ENCODE measurements at regions not wholly inside any gene's neighbourhood (a gene's known extent, or its start where the extent isn't known, plus 50 kb on each side); places are given as distances from the start of the nearest gene placed in this dataset.

GRCh38 chr15:85889956-85890619 is 95.4 kb upstream of the KLHL25 start:
- DNase-seq = no peak

DNA sequence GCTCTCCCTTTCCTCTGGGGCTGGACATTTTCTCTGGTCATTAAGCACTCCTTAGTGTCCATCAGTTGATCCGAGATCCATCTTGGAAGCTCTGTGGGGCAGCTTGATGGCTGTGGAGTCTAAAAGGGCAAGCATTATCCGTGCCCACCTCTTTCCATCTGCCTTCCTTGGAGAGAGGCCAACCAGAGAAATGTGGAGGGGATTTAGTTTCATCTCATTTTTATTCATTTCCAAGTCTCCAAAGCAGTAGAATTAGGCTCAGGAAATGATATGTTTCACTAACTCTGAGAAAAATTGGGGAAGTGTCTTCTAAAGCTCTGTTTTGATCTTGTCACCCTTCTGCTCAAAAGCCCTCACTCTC is 95.9 kb upstream of the KLHL25 start:
- no peak for DNase-seq

GRCh38 chr15:85891470-85891869 is 96.7 kb upstream of the KLHL25 start:
- DNase-seq = no peak

DNA sequence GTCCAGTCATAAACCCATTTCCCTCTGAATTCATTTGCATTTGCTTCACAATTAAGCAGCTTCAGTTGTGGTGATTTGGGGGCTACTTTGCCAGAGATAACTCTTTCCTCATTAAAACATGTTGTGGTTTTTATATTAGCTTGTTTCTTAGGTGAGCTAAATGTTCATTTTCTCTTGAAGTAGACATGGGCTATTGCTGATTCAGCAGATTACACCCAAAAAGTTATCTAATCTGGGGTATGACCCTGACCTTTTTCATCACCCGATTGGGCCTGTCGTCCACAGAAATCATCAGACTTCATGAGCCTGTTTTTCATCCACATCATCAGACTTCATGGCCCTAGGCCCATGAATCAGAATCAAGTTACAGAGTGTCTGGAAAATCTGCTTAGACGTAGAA is 97.5 kb upstream of the KLHL25 start:
- DNase-seq = no peak

DNA sequence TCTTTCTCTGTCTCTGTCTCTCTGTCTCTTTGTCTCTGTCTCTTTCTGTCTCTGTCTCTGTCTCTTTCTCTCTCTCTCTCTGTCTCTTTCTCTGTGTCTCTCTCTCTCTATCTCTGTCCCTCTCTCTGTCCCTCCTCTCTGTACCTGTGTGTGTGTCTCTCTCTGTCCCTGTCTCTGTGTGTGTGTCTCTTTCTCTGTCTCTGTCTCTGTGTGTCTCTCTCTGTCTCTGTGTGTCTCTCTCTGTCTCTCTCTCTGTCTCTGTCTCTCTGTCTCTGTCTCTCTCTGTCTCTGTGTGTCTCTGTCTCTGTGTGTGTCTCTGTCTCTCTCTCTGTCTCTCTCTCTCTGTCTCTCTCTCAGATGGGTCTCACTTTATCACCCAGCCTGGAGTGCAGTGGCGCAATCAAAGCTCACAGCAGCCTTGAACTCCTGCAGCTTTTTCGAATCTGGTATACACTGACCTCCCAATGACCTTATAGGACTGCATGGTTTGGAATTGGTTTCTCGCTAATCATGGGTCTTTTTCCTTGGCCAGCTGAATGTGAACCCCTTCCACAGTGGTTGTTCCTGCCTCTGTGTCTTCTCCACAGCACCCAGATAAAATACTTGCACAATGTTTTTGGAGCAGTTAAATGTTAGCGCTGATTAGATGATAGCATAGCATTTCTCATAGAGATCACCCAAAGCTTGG is 102.6 kb upstream of the KLHL25 start:
- DNase-seq = no peak

GRCh38 chr15:85897895-85898717 is 103.4 kb upstream of the KLHL25 start:
- no peak for DNase-seq

- DNase-seq = peak in 2 of 51 donors; percentile 5 to 8
Observed at GRCh38 chr15:85899927-85900326, 105.2 kb upstream of the KLHL25 start.

DNA sequence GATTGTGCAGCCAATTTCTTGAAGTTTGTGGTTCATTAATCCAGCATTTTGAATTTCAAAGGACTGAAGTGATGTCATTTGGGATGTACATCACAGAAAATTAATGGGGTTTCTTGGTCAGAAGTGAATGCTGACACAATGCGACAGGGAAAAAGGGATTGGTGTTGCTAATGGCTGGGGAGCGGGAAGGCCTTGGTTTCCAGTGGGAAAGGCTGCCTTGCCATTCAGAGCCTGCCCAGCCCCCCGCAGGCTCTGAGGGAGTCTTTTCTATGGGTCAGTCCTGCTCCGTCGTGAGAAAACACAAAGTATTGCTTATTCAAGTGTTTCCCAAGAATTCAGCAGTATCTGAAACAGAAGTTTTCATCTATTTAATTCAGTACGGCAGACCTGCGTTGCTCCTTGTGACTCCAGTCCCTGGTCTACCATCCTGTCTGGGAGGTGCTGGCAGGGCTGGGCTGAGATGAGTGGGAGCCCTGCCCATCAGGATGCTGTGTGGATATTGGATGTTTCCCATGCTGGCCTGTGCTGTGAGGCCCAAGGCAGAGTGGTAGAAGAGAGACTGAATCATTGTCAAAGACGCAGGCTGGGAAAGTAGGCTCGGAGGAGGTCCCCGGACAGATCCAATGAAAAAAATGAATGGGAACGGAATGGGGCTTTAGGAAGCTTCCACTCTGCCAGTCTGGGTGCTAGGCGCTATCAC is 111.2 kb upstream of the KLHL25 start:
- no peak for DNase-seq

DNA sequence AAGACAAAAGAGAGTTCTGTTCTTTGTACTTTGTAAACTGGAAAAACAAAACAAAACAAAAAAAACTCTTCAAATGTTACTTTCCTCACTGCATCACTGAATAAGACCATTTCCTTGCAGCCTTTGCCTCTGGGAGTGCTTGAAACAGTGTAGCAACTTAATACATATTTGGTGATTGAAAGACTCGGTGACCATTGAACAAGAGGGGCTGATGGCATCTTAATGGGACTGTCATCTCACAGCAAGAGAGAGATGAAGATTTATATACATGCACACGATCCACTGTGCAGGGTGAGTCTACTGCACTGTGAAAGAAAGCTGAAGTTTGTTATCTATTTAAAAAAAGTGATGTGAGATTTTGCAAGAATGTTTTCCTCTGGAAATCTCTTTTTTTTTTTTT is 111.9 kb upstream of the KLHL25 start:
- no peak for DNase-seq

- peak in 9 of 51 donors; percentile 4 to 37 (median 10) for DNase-seq
Observed at GRCh38 chr15:85910834-85911233, 116.1 kb upstream of the KLHL25 start.

DNA sequence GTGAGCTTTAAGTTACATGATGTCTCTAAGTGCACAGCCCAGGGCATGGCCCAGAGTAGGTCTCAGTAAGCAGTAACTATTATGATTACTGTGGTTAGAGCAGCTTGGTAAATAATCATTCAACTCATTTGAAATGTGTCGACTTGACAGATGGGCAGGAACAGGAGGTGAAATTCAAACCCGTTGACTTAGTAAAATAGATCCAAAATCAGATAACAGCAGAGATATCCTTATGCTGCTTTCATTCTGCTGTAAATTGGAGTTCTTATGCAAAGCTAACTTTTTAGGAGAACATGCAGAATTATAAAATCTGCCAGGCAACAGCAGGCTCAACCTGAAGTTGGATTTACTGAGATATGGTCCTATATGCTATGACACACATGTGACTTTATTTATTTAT is 118.7 kb upstream of the KLHL25 start:
- no peak for DNase-seq

DNA sequence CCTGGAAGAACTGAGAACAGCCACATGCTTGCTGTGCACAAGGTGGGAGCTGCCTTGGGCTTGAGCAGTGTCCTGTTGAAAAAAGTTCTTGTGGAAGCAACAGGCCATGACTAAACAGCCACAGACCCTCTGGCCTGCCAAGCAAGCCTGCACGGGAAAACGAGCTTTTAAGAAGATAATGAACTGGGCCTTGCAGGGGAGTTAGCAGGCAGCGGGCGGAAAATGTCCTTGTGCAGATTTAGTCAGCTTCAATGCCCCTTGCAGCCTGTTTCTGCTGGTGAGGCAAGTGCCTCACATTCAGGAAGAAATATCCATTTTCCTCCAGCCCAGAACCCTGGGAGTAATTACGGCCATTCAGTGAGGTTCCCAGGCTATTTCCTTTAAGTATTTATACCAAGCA is 126.2 kb upstream of the KLHL25 start:
- DNase-seq = no peak

DNA sequence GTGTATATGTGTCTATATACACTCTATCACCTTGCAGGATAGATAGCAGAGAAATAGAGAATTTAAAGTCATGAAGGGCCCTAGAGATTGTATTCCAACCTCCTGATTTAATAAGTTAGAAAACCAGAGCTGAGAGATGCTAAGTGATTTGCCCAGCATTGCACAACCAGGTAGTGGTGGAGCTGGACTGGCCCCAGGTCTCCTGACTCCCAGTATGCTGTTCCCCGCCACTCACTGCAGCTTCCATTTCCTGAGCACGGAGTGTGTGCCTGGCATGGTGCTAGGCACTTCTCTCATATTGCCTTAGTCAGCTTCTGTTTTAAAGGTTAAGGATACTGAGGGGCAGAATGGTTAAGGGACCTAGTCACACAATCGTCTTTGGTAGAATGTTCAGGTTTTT is 129.4 kb upstream of the KLHL25 start:
- DNase-seq = no peak

DNA sequence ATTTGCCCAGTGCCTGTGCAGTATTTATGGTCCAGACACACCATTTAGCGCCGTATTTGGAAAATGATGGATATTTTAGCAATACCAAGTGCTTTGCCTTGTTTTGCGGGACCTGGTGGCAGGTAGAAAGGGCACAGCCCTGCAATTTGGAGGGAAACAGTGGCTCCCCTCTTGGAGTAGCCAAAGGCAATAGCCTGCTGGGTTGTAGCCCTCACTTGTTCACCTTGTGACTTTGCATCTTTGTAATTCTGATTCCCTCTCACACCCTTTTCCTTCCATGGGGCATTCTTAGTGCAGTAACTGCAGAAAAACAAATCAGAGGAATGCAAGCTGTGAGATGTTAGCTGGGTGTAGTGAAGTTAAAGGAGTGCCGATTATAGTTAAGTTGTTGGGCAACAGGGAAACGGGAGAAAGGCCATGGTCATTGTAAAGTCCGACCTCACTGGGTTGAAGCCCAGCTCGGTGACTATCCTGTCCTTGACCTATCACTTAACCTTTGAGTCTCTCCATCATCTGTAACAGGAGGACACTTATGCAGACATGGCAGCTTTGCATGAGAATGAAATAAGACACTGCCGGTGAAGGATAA is 131.0 kb upstream of the KLHL25 start:
- DNase-seq = no peak

DNA sequence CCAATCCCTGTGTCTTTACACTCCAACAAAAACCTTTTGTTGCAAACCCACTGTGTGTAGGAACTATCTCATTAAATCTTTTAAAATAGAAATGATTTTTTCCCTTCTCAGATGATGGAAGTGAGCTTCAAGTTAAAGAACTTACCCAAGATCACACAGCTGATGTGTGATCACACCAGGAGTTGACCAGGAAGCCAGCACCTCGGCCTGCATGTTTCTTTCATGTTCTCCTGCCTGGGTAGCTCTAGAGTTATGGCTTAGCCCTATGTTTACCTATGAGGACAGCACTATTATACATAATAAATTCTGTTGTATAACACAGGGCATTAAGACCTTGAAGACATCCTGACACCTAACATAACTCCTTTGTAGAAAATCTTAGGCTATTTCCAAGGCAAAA is 132.1 kb upstream of the KLHL25 start:
- no peak for DNase-seq

- DNase-seq = no peak
Observed at GRCh38 chr15:85927931-85928537, 133.3 kb upstream of the KLHL25 start.

DNA sequence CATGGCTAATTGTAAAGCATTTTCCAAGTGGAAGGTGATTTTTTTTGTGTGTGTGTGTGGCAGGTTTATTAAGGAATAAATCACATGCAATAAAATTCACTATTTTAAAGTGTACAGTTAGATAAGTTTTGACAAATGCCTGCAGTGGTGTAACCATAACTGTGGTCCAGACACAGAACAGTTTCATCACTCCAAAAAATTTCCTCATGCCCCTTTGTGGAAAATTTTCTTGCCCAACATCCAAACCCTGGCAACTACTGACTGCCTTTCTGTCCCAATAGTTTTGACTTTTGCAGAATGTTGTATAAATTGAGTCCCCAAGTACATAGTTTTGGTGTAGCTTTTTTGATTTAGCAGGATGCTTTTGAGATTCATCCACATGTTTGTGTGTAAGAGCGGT is 135.1 kb upstream of the KLHL25 start:
- DNase-seq = no peak

- no peak for DNase-seq
Observed at GRCh38 chr15:85932391-85932790, 137.7 kb upstream of the KLHL25 start.

GRCh38 chr15:85934691-85935090 is 140.0 kb upstream of the KLHL25 start:
- DNase-seq = no peak

DNA sequence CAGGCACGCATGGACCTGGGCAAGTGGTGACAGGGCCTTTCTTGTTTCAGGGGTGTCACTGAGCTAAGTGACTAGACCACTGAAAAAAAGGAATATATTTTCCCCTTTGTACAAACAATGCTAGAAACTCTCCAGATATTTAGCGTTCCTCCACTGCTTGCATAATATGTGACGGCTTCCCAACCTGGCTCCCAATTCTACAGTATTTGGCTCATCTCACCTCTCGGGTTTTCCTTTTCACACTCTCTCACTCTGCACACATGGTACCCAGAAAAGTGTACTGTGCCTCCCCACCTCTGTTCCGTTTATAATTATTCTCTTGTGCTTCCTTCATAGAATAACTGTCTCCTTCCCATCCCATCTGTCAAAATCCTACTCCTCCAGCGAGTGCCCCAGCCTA is 140.5 kb upstream of the KLHL25 start:
- DNase-seq = no peak

DNA sequence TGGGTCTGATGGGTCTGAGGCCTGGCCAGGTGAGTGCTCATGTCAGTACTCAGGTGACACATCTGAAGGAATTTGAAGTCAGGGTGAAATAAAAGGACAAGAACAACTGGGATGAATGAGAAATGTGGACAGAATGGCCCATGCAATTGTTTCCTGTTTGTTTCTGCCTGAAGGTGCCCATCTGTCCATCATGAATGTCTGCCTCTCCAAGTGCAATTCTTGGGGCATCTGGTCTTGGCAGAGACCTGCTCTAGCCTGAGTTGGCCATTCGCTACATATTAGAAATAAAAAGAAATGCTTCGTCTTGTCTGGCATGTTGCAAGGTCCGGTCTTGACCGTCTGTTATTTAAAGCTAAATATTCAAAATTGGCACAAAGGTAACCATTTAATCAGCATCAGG is 142.0 kb upstream of the AGBL1 start:
- no peak for DNase-seq
